CD4-positive, alpha-beta T cell (primary cell): ENCODE measurements at regions not wholly inside any gene's neighbourhood (a gene's known extent, or its start where the extent isn't known, plus 50 kb on each side); places are given as distances from the start of the nearest gene placed in this dataset.

Source experiments
- ATAC-seq: fragments of 200-7000 bp; cut with Tn5 transposase; one replicate; pipeline ENCODE4 v1.10.0; 2022; ENCODE audit warnings: mild to moderate bottlenecking; ENCODE audit not compliant: poor library complexity
- CTCF ChIA-PET: fragments of 350-600 bp; sonication (Branson Sonifier 250); formaldehyde crosslinking; loops from one replicate; lab custom pipeline; 2021; ENCODE audit warnings: antibody characterized with exemption, inconsistent platforms; lab: Charles Lee
- POLR2A ChIA-PET: fragments of 350-600 bp; sonication (Branson Sonifier 250); formaldehyde crosslinking; loops from one replicate; lab custom pipeline; 2021; ENCODE audit warnings: antibody characterized with exemption, inconsistent platforms; lab: Charles Lee
- DNase-seq, 14 experiments: peaks; one replicate each; pipeline ENCODE4 v3.0.0-alpha.2; 2013 to 2020; ENCODE audit warnings: mixed read lengths in 2 of 14
- H3K27ac ChIP-seq, 2 donors: one replicate each; pipeline versions ENCODE4 v1.5.1 to v1.7.0; 2013; ENCODE audit warnings: low read length in 2 of 2, low read depth in 1 of 2, mild to moderate bottlenecking in 1 of 2
- H3K27me3 ChIP-seq, 2 experiments: 1 replicate in 1 of 2; 2 replicates in 1 of 2; pipeline versions ENCODE4 v1.6.1 to v1.7.0; 2013; ENCODE audit warnings: low read length in 2 of 2, control low read depth in 1 of 2, mild to moderate bottlenecking in 1 of 2, moderate library complexity in 1 of 2; ENCODE audit not compliant: insufficient read depth in 2 of 2, control insufficient read depth in 1 of 2
- H3K36me3 ChIP-seq: one replicate; pipeline ENCODE4 v1.6.1; 2013; ENCODE audit warnings: low read length, control low read depth; ENCODE audit not compliant: insufficient read depth
- H3K4me1 ChIP-seq: one replicate; pipeline ENCODE4 v1.6.1; 2013; ENCODE audit warnings: low read length, control low read depth; ENCODE audit not compliant: insufficient read depth
- H3K4me3 ChIP-seq: one replicate; pipeline ENCODE4 v1.5.1; 2013; ENCODE audit warnings: mild to moderate bottlenecking, low read length, moderate library complexity
- H3K9me3 ChIP-seq, 2 experiments: 1 replicate in 1 of 2; 2 replicates in 1 of 2; pipeline versions ENCODE4 v1.6.1 to v1.7.0; 2013; ENCODE audit warnings: low read length in 2 of 2, mild to moderate bottlenecking in 2 of 2, control low read depth in 1 of 2, moderate library complexity in 1 of 2; ENCODE audit not compliant: control insufficient read depth in 1 of 2, insufficient read depth in 1 of 2
- H3K27ac Mint-ChIP-seq: one replicate; pipeline ENCODE4 v1.8.0; 2020; ENCODE audit warnings: mixed read lengths
- H3K27me3 Mint-ChIP-seq: one replicate; pipeline ENCODE4 v1.8.0; 2021; ENCODE audit warnings: mixed read lengths
- H3K36me3 Mint-ChIP-seq: one replicate; pipeline ENCODE4 v1.8.0; 2021; ENCODE audit warnings: low read depth, mixed read lengths
- H3K4me1 Mint-ChIP-seq: one replicate; pipeline ENCODE4 v1.8.0; 2021; ENCODE audit warnings: low read depth, mixed read lengths
- H3K4me3 Mint-ChIP-seq: one replicate; pipeline ENCODE4 v1.8.0; 2020; ENCODE audit warnings: mild to moderate bottlenecking, mixed read lengths
- H3K9me3 Mint-ChIP-seq: one replicate; pipeline ENCODE4 v1.8.0; 2020; ENCODE audit warnings: mixed read lengths
- intact Hi-C, 2 experiments: fragments of 100-400 bp; cut with DNase I in 1 of 2; cut with micrococcal nuclease in 1 of 2; formaldehyde crosslinking; loops; one replicate each; pipeline versions ENCODE4 v1.15.1 to v1.9.0; 2023 to 2025; cut with DNase I, micrococcal nuclease
- TF ChIP-seq, protein P1 (sequence below): fragments of 200-600 bp; IDR thresholded peaks from one replicate; pipeline ENCODE4 v1.8.0; 2022; ENCODE audit warnings: antibody characterized with exemption, mild to moderate bottlenecking

DNA sequence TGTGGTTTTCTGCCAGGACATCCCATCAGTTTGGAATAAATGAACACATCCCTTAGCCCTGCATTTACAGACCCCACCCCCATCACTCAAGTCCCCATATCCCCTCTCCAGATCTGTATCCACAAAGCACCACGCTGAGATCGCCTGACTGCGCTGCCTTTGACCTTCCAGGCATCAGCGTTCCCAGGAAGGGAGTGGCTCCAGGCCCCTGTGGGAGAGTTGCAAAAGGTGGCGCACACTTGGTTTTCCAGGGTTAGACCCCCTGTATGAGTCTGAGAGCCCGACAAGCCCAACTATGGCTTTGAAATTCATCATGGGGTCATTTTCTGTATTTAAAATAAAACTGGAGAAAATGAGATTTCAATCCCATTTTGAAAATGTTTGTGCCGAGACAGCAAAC is 137.0 kb upstream of the ZNF236 start:
- H3K27me3 Mint-ChIP-seq, result peaks cover 36% of the 10 kb centered on the region
- H3K36me3 ChIP-seq, result no peaks in the 10 kb centered on the region
- peaks cover 4% of the 10 kb centered on the region for H3K4me1 Mint-ChIP-seq
- TF ChIP-seq, protein P1, sequence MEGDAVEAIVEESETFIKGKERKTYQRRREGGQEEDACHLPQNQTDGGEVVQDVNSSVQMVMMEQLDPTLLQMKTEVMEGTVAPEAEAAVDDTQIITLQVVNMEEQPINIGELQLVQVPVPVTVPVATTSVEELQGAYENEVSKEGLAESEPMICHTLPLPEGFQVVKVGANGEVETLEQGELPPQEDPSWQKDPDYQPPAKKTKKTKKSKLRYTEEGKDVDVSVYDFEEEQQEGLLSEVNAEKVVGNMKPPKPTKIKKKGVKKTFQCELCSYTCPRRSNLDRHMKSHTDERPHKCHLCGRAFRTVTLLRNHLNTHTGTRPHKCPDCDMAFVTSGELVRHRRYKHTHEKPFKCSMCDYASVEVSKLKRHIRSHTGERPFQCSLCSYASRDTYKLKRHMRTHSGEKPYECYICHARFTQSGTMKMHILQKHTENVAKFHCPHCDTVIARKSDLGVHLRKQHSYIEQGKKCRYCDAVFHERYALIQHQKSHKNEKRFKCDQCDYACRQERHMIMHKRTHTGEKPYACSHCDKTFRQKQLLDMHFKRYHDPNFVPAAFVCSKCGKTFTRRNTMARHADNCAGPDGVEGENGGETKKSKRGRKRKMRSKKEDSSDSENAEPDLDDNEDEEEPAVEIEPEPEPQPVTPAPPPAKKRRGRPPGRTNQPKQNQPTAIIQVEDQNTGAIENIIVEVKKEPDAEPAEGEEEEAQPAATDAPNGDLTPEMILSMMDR, result no peak
- no peak for DNase-seq
- H3K27ac ChIP-seq, result no peak overlapping the region
- no peak overlapping the region for H3K27ac Mint-ChIP-seq
- no peak overlapping the region for H3K4me3 ChIP-seq
- no peaks in the 10 kb centered on the region for H3K9me3 ChIP-seq
- ChIA-PET CTCF (no interaction called here), POLR2A (no interaction called here)
- H3K36me3 Mint-ChIP-seq, result no peaks in the 10 kb centered on the region
- H3K9me3 Mint-ChIP-seq, result no peaks in the 10 kb centered on the region
- no peak for ATAC-seq
- peaks cover 0 to 4% of the 10 kb centered on the region in 2 experiments for H3K27me3 ChIP-seq
- H3K4me1 ChIP-seq, result peaks cover 3% of the 10 kb centered on the region
- H3K4me3 Mint-ChIP-seq, result no peak overlapping the region
- intact Hi-C loops, result loop anchor here in 1 of 2 experiments (2.0 kb wide), 1 partner anchor 21 kb away; no protein-coding TSS in a partner anchor

GRCh38 chr18:76684265-76684664 is 138.1 kb upstream of the ZNF236 start:
- Mint-ChIP-seq H3K4me1 (peaks cover 4% of the 10 kb centered on the region), H3K36me3 (no peaks in the 10 kb centered on the region), H3K27ac (no peak overlapping the region), H3K4me3 (no peak overlapping the region), H3K9me3 (no peaks in the 10 kb centered on the region), H3K27me3 (peaks cover 27% of the 10 kb centered on the region)
- Histone ChIP-seq H3K27me3 (peaks cover 0 to 4% of the 10 kb centered on the region in 2 experiments), H3K27ac (no peak overlapping the region), H3K4me3 (no peak overlapping the region), H3K4me1 (peaks cover 3% of the 10 kb centered on the region), H3K36me3 (no peaks in the 10 kb centered on the region), H3K9me3 (no peaks in the 10 kb centered on the region)
- ATAC-seq (no peak), DNase-seq (no peak)
- ChIA-PET CTCF (no interaction called here), POLR2A (no interaction called here)
- TF ChIP-seq, protein P1, result no peak
- intact Hi-C loops, result loop anchor here in 1 of 2 experiments (2.0 kb wide), 1 partner anchor 19 kb away; no protein-coding TSS in a partner anchor

DNA sequence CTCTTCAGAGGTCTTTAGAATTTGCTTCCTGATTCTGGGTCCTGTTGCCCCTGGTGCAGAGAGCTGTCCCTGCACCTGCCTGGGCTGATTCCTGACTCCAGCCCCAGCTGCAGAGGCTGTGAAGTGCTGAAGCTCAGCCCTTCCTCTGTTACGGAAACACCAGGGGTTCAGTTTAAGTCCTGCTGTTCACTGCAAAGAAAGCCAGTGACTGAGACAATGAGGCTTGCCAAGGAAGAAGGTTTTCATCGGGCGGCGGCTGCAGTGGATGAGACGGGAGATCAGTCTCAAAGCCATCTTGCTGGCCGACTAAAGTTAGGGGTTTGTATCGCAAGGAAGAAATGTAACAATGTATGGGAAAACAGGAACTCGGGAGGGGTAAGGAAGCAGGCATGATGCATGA is 142.4 kb upstream of the ZNF236 start:
- H3K4me1 ChIP-seq, result no peaks in the 10 kb centered on the region
- no peak for ATAC-seq
- no peaks in the 10 kb centered on the region for H3K36me3 Mint-ChIP-seq
- H3K27ac ChIP-seq, result no peak overlapping the region
- H3K27me3 Mint-ChIP-seq, result peaks cover 7% of the 10 kb centered on the region
- no peak overlapping the region for H3K4me3 Mint-ChIP-seq
- no peak for DNase-seq
- no peak overlapping the region for H3K4me3 ChIP-seq
- H3K9me3 ChIP-seq, result no peaks in the 10 kb centered on the region
- no peaks in the 10 kb centered on the region for H3K36me3 ChIP-seq
- TF ChIP-seq, protein P1, result no peak
- no peaks in the 10 kb centered on the region for H3K9me3 Mint-ChIP-seq
- no peaks in the 10 kb centered on the region for H3K4me1 Mint-ChIP-seq
- no peak overlapping the region for H3K27ac Mint-ChIP-seq
- no peaks in the 10 kb centered on the region for H3K27me3 ChIP-seq
- intact Hi-C loops, result no loop called here
- CTCF ChIA-PET, result no interaction called here
- POLR2A ChIA-PET, result no interaction called here
